K562 (cell line): ENCODE measurements at regions not wholly inside any gene's neighbourhood (a gene's known extent, or its start where the extent isn't known, plus 50 kb on each side); places are given as distances from the start of the nearest gene placed in this dataset.

Experiments
- CSDE1 ChIP-seq, 2 experiments: fragments of 450-650 bp; IDR thresholded peaks; 2 replicates each; pipeline ENCODE4 v1.6.1; 2016; ENCODE audit warnings: mild to moderate bottlenecking in 1 of 2
- ETV5 ChIP-seq: sonication (generic); formaldehyde crosslinking; IDR thresholded peaks from 2 replicates; pipeline ENCODE4 v1.4.0; 2020; ENCODE audit warnings: low read depth, mild to moderate bottlenecking, missing genetic modification reagents
- LARP7 ChIP-seq: fragments of 450-650 bp; IDR thresholded peaks from 2 replicates; pipeline ENCODE4 v1.6.1; 2016
- POLR3G ChIP-seq: IDR thresholded peaks from 2 replicates; pipeline ENCODE4 v1.6.1; 2011; ENCODE audit not compliant: insufficient read length, insufficient replicate concordance; ENCODE audit errors: extremely low read depth
- RHOXF2B ChIP-seq: fragments of 250-450 bp; sonication (Bioruptor Pico); conservative IDR thresholded peaks from 2 replicates; pipeline ENCODE4 v1.5.1; 2021
- SMARCB1 ChIP-seq: IDR thresholded peaks from 2 replicates; pipeline ENCODE4 v1.6.1; 2011; ENCODE audit warnings: improper control_type of control experiment, low read depth; ENCODE audit not compliant: insufficient read length
- SP2 ChIP-seq: IDR thresholded peaks from 2 replicates; pipeline ENCODE4 v1.6.1; 2011; ENCODE audit warnings: mild to moderate bottlenecking, low read depth, low read length, moderate library complexity; ENCODE audit not compliant: poor library complexity, severe bottlenecking; ENCODE audit errors: extremely low read depth
- SRSF7 ChIP-seq: fragments of 200-400 bp; formaldehyde crosslinking; optimal IDR thresholded peaks from 2 replicates; pipeline ENCODE3; 2017; ENCODE audit warnings: mild to moderate bottlenecking, low read depth, low read length
- TBP ChIP-seq: optimal IDR thresholded peaks from 2 replicates; pipeline ENCODE3; 2011; ENCODE audit warnings: low read depth, low read length, improper control_type of control experiment
- TSC22D4 ChIP-seq: fragments of 450-650 bp; IDR thresholded peaks from 2 replicates; pipeline ENCODE4 v1.6.1; 2016; ENCODE audit warnings: missing genetic modification characterization, missing biosample characterization, control low read depth
- ZNF134 ChIP-seq: fragments of 250-450 bp; sonication (Bioruptor Pico); conservative IDR thresholded peaks from 2 replicates; pipeline ENCODE4 v1.4.0; 2020
- ZSCAN32 ChIP-seq: fragments of 450-650 bp; formaldehyde crosslinking; IDR thresholded peaks from 2 replicates; pipeline ENCODE4 v1.4.0; 2020; ENCODE audit warnings: mild to moderate bottlenecking, moderate library complexity
- ZZZ3 ChIP-seq: fragments of 450-650 bp; IDR thresholded peaks from 2 replicates; pipeline ENCODE4 v1.6.1; 2016; ENCODE audit warnings: antibody characterized with exemption, mild to moderate bottlenecking, moderate library complexity
- TF ChIP-seq, protein P1 (sequence below): fragments of 250-450 bp; sonication (Bioruptor Pico); IDR thresholded peaks from 2 replicates; pipeline ENCODE4 v1.6.1; 2021; ENCODE audit warnings: mild to moderate bottlenecking
- TF ChIP-seq, protein P2 (sequence below): sonication (generic); formaldehyde crosslinking; IDR thresholded peaks from 2 replicates; pipeline ENCODE4 v1.8.0; 2022; ENCODE audit warnings: missing genetic modification reagents, mild to moderate bottlenecking, borderline replicate concordance
- TF ChIP-seq, protein P3 (sequence below): IDR thresholded peaks from 2 replicates; pipeline ENCODE4 v1.6.1; 2014; ENCODE audit warnings: antibody characterized with exemption
- TF ChIP-seq, protein P4 (sequence below): fragments of 450-650 bp; IDR thresholded peaks from 2 replicates; pipeline ENCODE4 v1.6.1; 2016; ENCODE audit warnings: borderline replicate concordance
- TF ChIP-seq, protein P5 (sequence below): sonication (generic); formaldehyde crosslinking; IDR thresholded peaks from 2 replicates; pipeline ENCODE4 v1.8.1; 2022; ENCODE audit warnings: missing genetic modification reagents
- TF ChIP-seq, protein P6 (sequence below): fragments of 250-450 bp; sonication (Bioruptor Pico); IDR thresholded peaks from 2 replicates; pipeline ENCODE4 v1.5.0; 2021
- TF ChIP-seq, protein P7 (sequence below), 2 experiments: fragments of 250-450 bp in 1 of 2; fragments of 450-650 bp in 1 of 2; sonication (Bioruptor Pico) in 1 of 2; IDR thresholded peaks; 2 replicates each; pipeline versions ENCODE4 v1.6.1 to v1.8.0; 2016 to 2021; ENCODE audit warnings: mild to moderate bottlenecking in 2 of 2, moderate library complexity in 2 of 2, missing compliant biosample characterization in 1 of 2, missing genetic modification characterization in 1 of 2

DNA sequence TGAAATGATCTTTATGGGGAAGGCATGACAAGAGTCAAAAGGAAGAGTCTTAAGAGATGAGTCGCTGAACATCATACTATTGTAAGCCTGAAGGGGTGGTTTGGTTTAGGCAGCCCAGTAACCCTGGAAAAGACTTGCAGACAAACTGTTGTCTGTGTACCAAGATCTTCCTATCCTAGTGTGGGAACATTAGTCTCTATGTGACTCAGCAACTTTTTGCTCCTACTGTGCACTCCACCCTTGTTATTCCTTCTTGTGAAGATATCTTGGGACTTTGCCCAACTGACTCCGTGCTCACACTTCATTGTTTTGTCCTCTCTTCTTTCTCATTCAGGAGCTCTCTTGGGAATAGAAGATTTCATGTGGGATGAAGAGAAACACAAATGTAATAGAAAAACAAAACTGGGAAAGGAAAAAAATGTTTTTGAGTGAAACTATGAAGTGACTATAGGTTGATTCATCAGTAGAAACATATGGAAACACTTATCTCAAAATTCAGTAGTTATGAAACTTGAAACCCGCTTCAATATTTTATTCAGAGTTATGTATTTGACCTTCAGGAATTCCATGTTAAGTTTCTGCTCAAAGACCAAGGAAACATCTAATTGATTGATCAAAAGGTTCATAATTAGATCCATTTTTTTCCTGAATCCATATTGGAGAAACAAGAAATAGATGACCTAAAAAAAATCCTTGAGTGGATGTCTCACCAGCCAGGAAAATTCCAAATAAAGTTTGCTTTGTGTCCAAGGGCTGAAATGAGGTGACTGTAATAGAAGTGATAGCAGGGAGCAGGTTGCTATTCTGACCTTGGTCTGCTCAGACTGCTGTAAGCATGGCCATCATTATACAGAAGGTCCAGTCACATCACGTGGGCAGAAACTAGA is 67.2 kb downstream of the BTG1 start (continued):
- TF ChIP-seq, protein P1, sequence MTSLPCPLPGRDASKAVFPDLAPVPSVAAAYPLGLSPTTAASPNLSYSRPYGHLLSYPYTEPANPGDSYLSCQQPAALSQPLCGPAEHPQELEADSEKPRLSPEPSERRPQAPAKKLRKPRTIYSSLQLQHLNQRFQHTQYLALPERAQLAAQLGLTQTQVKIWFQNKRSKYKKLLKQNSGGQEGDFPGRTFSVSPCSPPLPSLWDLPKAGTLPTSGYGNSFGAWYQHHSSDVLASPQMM (CRISPR knock-in tag), result no peak
- TF ChIP-seq TBP (no peak), ZNF134 (CRISPR knock-in tag) (no peak), ETV5 (CRISPR knock-in tag) (no peak), RHOXF2B (CRISPR knock-in tag) (no peak), LARP7 (no peak), SMARCB1 (no peak), SRSF7 (no peak), SP2 (no peak), CSDE1 (IDR thresholded peaks at IDR 0.05) (no peak), ZZZ3 (no peak), TSC22D4 (tag) (no peak), POLR3G (no peak), ZSCAN32 (CRISPR knock-in tag) (no peak)
- TF ChIP-seq, protein P2, sequence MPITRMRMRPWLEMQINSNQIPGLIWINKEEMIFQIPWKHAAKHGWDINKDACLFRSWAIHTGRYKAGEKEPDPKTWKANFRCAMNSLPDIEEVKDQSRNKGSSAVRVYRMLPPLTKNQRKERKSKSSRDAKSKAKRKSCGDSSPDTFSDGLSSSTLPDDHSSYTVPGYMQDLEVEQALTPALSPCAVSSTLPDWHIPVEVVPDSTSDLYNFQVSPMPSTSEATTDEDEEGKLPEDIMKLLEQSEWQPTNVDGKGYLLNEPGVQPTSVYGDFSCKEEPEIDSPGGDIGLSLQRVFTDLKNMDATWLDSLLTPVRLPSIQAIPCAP (CRISPR knock-in tag), result no peak
- TF ChIP-seq, protein P3, sequence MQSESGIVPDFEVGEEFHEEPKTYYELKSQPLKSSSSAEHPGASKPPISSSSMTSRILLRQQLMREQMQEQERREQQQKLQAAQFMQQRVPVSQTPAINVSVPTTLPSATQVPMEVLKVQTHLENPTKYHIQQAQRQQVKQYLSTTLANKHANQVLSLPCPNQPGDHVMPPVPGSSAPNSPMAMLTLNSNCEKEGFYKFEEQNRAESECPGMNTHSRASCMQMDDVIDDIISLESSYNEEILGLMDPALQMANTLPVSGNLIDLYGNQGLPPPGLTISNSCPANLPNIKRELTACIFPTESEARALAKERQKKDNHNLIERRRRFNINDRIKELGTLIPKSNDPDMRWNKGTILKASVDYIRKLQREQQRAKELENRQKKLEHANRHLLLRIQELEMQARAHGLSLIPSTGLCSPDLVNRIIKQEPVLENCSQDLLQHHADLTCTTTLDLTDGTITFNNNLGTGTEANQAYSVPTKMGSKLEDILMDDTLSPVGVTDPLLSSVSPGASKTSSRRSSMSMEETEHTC, result no peak
- TF ChIP-seq, protein P4, sequence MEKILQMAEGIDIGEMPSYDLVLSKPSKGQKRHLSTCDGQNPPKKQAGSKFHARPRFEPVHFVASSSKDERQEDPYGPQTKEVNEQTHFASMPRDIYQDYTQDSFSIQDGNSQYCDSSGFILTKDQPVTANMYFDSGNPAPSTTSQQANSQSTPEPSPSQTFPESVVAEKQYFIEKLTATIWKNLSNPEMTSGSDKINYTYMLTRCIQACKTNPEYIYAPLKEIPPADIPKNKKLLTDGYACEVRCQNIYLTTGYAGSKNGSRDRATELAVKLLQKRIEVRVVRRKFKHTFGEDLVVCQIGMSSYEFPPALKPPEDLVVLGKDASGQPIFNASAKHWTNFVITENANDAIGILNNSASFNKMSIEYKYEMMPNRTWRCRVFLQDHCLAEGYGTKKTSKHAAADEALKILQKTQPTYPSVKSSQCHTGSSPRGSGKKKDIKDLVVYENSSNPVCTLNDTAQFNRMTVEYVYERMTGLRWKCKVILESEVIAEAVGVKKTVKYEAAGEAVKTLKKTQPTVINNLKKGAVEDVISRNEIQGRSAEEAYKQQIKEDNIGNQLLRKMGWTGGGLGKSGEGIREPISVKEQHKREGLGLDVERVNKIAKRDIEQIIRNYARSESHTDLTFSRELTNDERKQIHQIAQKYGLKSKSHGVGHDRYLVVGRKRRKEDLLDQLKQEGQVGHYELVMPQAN, result no peak
- TF ChIP-seq, protein P5, sequence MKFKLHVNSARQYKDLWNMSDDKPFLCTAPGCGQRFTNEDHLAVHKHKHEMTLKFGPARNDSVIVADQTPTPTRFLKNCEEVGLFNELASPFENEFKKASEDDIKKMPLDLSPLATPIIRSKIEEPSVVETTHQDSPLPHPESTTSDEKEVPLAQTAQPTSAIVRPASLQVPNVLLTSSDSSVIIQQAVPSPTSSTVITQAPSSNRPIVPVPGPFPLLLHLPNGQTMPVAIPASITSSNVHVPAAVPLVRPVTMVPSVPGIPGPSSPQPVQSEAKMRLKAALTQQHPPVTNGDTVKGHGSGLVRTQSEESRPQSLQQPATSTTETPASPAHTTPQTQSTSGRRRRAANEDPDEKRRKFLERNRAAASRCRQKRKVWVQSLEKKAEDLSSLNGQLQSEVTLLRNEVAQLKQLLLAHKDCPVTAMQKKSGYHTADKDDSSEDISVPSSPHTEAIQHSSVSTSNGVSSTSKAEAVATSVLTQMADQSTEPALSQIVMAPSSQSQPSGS (CRISPR knock-in tag), result no peak
- TF ChIP-seq, protein P6, sequence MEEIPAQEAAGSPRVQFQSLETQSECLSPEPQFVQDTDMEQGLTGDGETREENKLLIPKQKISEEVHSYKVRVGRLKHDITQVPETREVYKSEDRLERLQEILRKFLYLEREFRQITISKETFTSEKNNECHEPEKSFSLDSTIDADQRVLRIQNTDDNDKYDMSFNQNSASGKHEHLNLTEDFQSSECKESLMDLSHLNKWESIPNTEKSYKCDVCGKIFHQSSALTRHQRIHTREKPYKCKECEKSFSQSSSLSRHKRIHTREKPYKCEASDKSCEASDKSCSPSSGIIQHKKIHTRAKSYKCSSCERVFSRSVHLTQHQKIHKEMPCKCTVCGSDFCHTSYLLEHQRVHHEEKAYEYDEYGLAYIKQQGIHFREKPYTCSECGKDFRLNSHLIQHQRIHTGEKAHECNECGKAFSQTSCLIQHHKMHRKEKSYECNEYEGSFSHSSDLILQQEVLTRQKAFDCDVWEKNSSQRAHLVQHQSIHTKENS (CRISPR knock-in tag), result no peak
- TF ChIP-seq, protein P7, sequence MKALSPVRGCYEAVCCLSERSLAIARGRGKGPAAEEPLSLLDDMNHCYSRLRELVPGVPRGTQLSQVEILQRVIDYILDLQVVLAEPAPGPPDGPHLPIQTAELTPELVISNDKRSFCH (CRISPR knock-in tag; IDR thresholded peaks at IDR 0.05), result no peak
- TF ChIP-seq, protein P7 (tag; IDR thresholded peaks at IDR 0.05), result no peak
